Fibroblast of the aortic adventitia (primary cell): ENCODE measurements at regions not wholly inside any gene's neighbourhood (a gene's known extent, or its start where the extent isn't known, plus 50 kb on each side); places are given as distances from the start of the nearest gene placed in this dataset.
A peak's percentile ranks its signal among the peaks of the same experiment; 100 is the strongest.

Experiments
- DNase-seq: peaks from one replicate; pipeline ENCODE4 v3.0.0-alpha.2; 2010; ENCODE audit warnings: low read depth
- H3K4me3 ChIP-seq: 2 replicates; pipeline ENCODE4 v1.5.1; 2011; ENCODE audit warnings: low read depth, mild to moderate bottlenecking, control low read depth, low read length, moderate library complexity
- CTCF ChIP-seq: IDR thresholded peaks from 2 replicates; pipeline ENCODE4 v1.5.1; 2011; ENCODE audit warnings: mild to moderate bottlenecking, low read length, control low read depth, inconsistent platforms; ENCODE audit not compliant: insufficient read depth

GRCh38 chr4:37741564-37741963 is 55.4 kb upstream of the RELL1 start:
- H3K4me3 ChIP-seq: no peak overlapping the region
- TF ChIP-seq CTCF: no peak
- no peak for DNase-seq

GRCh38 chr4:37740546-37740945 is 54.4 kb upstream of the RELL1 start:
- H3K4me3 ChIP-seq: no peak overlapping the region
- TF ChIP-seq CTCF: no peak
- DNase-seq: no peak

- peak; percentile 62 for DNase-seq
- TF ChIP-seq CTCF: no peak
- H3K4me3 ChIP-seq: no peak overlapping the region
These were observed 51.3 kb upstream of the RELL1 start for GRCh38 chr4:37737466-37737865.
